G401.6 (cell line): ENCODE measurements at regions not wholly inside any gene's neighbourhood (a gene's known extent, or its start where the extent isn't known, plus 50 kb on each side); places are given as distances from the start of the nearest gene placed in this dataset.
"Not testable (repeated sequence)": the region's sequence is repeated elsewhere in the genome, so short reads cannot be mapped to it uniquely, and the experiment has no call there.

Experiments used
- FAIRE-seq: peaks from 2 replicates; lab custom pipeline; 2012; peaks lifted over from hg19 to GRCh38; lab: Jason Lieb, UNC

GRCh38 chr2:125371867-125372266 lies 1284.1 kb upstream of the GYPC start:
- FAIRE-seq = no peak

GRCh38 chr2:125373293-125373692 lies 1282.7 kb upstream of the GYPC start:
- FAIRE-seq = no peak

- no peak for FAIRE-seq
Observed at GRCh38 chr2:125386074-125386473, 1269.9 kb upstream of the GYPC start.

- FAIRE-seq = no peak
Observed at GRCh38 chr2:125397535-125398251, 1258.3 kb upstream of the GYPC start.

GRCh38 chr2:125398738-125399524 lies 1257.0 kb upstream of the GYPC start:
- FAIRE-seq = no peak

- FAIRE-seq = no peak
Observed at GRCh38 chr2:125405816-125406215, 1250.1 kb upstream of the GYPC start.

GRCh38 chr2:125408874-125409538 lies 1247.0 kb upstream of the GYPC start:
- FAIRE-seq = no peak

GRCh38 chr2:125418483-125418882 lies 1237.5 kb upstream of the GYPC start:
- FAIRE-seq = no peak

GRCh38 chr2:125422198-125422770 lies 1233.7 kb upstream of the GYPC start:
- not testable (repeated sequence) for FAIRE-seq

- no peak for FAIRE-seq
Observed at GRCh38 chr2:125424266-125424785, 1231.6 kb upstream of the GYPC start.

- FAIRE-seq = no peak
Observed at GRCh38 chr2:125427721-125428315, 1228.1 kb upstream of the GYPC start.

- FAIRE-seq = no peak
Observed at GRCh38 chr2:125444106-125444505, 1211.9 kb upstream of the GYPC start.

- no peak for FAIRE-seq
Observed at GRCh38 chr2:125445495-125445894, 1210.5 kb upstream of the GYPC start.

GRCh38 chr2:125450092-125450491 lies 1205.9 kb upstream of the GYPC start:
- no peak for FAIRE-seq

GRCh38 chr2:125455110-125455509 lies 1200.8 kb upstream of the GYPC start:
- FAIRE-seq = no peak

GRCh38 chr2:125456693-125457363 lies 1199.1 kb upstream of the GYPC start:
- FAIRE-seq = no peak

- no peak for FAIRE-seq
Observed at GRCh38 chr2:125471963-125472362, 1184.0 kb upstream of the GYPC start.

- FAIRE-seq = no peak
Observed at GRCh38 chr2:125479143-125479636, 1176.8 kb upstream of the GYPC start.

GRCh38 chr2:125490308-125490707 lies 1165.7 kb upstream of the GYPC start:
- FAIRE-seq = no peak

GRCh38 chr2:125491663-125492062 lies 1164.3 kb upstream of the GYPC start:
- no peak for FAIRE-seq

GRCh38 chr2:125512313-125512712 lies 1143.6 kb upstream of the GYPC start:
- FAIRE-seq = peak; percentile 31
